ENCODE measurements at regions not wholly inside any gene's neighbourhood (a gene's known extent, or its start where the extent isn't known, plus 50 kb on each side); places are given as distances from the start of the nearest gene placed in this dataset.
A peak's percentile ranks its signal among the peaks of the same experiment; 100 is the strongest.

DNA sequence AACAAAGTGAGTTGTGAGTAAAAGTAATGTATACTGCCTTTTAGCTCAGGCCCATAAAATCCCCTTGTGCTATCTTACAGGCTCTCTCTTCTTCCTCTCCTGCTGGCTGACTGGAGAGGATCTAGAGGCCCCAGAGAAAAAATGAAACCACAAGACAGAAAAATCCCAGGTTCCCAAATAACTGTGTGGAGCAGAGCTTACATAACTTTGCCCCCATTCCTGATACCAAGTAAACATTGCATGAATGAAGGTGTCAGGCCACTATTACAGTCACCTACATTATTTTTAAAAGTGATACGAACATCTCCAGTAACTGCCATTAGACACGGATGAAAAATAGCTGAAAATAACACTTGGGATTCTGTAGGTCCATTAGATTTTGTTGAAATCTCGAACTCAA lies 386.0 kb upstream of the NR5A2 start:
- TF ChIP-seq, protein P1, sequence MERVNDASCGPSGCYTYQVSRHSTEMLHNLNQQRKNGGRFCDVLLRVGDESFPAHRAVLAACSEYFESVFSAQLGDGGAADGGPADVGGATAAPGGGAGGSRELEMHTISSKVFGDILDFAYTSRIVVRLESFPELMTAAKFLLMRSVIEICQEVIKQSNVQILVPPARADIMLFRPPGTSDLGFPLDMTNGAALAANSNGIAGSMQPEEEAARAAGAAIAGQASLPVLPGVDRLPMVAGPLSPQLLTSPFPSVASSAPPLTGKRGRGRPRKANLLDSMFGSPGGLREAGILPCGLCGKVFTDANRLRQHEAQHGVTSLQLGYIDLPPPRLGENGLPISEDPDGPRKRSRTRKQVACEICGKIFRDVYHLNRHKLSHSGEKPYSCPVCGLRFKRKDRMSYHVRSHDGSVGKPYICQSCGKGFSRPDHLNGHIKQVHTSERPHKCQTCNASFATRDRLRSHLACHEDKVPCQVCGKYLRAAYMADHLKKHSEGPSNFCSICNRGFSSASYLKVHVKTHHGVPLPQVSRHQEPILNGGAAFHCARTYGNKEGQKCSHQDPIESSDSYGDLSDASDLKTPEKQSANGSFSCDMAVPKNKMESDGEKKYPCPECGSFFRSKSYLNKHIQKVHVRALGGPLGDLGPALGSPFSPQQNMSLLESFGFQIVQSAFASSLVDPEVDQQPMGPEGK (CRISPR knock-in tag; IDR thresholded peaks at IDR 0.05; ENCODE audit: borderline replicate concordance) = no peak
- TF ChIP-seq ZNF70 (CRISPR knock-in tag; IDR thresholded peaks at IDR 0.05) = no peak
- no peak for TF ChIP-seq GLIS3 (CRISPR knock-in tag; IDR thresholded peaks at IDR 0.05)
- no peak for TF ChIP-seq TCF4 (CRISPR knock-in tag; IDR thresholded peaks at IDR 0.05; ENCODE audit: borderline replicate concordance)
- no peak for TF ChIP-seq TOX (CRISPR knock-in tag; IDR thresholded peaks at IDR 0.05; ENCODE audit: borderline replicate concordance)
- TF ChIP-seq, protein P2, sequence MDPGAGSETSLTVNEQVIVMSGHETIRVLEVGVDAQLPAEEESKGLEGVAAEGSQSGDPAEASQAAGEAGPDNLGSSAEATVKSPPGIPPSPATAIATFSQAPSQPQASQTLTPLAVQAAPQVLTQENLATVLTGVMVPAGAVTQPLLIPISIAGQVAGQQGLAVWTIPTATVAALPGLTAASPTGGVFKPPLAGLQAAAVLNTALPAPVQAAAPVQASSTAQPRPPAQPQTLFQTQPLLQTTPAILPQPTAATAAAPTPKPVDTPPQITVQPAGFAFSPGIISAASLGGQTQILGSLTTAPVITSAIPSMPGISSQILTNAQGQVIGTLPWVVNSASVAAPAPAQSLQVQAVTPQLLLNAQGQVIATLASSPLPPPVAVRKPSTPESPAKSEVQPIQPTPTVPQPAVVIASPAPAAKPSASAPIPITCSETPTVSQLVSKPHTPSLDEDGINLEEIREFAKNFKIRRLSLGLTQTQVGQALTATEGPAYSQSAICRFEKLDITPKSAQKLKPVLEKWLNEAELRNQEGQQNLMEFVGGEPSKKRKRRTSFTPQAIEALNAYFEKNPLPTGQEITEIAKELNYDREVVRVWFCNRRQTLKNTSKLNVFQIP (CRISPR knock-in tag; IDR thresholded peaks at IDR 0.05; ENCODE audit: borderline replicate concordance, low read depth) = no peak
- TF ChIP-seq ZFP3 (CRISPR knock-in tag; IDR thresholded peaks at IDR 0.05) = no peak
- TF ChIP-seq RARB (CRISPR knock-in tag; IDR thresholded peaks at IDR 0.05) = no peak
- no peak for ATAC-seq

DNA sequence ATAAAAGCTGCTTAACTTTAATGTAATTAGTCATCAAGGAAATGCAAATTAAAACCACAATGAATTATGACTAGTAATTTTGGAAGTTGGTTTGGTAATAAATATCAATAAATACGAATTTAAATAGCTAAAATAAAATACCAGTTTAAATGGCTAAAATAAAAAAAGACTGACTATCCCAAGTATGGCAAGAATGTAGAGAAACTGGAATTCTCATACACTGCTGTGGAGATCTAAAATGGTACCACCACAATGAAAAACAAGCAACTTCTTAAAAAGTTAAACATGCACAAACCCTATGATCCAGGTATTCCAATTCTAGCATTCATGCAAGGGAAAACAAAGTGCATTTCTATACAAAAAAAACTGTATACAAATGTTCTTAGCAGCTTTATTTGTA lies 382.6 kb upstream of the NR5A2 start:
- TF ChIP-seq, protein P3, sequence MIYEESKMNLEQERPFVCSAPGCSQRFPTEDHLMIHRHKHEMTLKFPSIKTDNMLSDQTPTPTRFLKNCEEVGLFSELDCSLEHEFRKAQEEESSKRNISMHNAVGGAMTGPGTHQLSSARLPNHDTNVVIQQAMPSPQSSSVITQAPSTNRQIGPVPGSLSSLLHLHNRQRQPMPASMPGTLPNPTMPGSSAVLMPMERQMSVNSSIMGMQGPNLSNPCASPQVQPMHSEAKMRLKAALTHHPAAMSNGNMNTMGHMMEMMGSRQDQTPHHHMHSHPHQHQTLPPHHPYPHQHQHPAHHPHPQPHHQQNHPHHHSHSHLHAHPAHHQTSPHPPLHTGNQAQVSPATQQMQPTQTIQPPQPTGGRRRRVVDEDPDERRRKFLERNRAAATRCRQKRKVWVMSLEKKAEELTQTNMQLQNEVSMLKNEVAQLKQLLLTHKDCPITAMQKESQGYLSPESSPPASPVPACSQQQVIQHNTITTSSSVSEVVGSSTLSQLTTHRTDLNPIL (CRISPR knock-in tag; IDR thresholded peaks at IDR 0.05; ENCODE audit: low read depth) = no peak
- no peak for TF ChIP-seq TOX (CRISPR knock-in tag; IDR thresholded peaks at IDR 0.05; ENCODE audit: borderline replicate concordance)
- no peak for TF ChIP-seq RARB (CRISPR knock-in tag; IDR thresholded peaks at IDR 0.05)
- no peak for TF ChIP-seq ZFP3 (CRISPR knock-in tag; IDR thresholded peaks at IDR 0.05)
- ATAC-seq = no peak

DNA sequence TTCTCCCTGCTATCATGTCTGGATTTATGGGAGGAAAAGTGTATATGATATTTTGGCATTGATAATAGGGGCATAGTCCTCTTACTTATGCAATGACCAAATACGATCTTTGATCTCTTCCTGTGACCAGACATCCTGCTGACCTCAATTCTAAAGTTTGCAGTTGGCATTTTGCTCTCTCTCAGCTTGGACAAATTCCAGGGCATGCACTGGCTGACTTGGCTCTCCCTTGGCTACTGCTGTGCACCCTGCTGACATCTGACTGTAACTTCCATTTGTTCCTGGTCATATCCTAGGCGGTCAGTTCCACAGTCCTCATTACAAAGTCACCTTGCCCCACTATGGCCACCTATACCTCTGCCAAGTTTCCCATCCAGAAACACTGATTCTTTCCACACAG lies 380.7 kb upstream of the NR5A2 start:
- no peak for ATAC-seq
- TF ChIP-seq GLIS3 (CRISPR knock-in tag; IDR thresholded peaks at IDR 0.05) = no peak

DNA sequence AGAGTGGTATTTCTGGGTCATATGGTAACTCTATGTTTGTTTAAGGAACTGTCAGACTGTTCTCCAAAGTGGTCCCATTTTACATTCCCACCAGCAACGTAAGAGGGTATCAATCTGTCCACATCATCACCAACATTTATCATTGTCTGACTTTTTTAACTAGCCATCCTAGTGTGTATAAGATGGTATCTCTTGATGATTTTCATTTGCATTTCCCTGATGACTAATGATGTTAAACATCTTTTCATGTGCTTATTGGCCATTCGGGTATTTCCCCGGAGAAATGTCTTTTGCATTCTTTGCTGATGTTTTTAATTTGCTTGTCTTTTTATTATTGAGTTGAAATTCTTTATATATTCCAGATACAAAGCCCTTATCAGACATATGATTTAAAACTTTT lies 370.1 kb upstream of the NR5A2 start:
- no peak for ATAC-seq
- TF ChIP-seq ZFP3 (CRISPR knock-in tag; IDR thresholded peaks at IDR 0.05) = no peak
- no peak for TF ChIP-seq CSDC2 (CRISPR knock-in tag; IDR thresholded peaks at IDR 0.05)
- TF ChIP-seq, protein P4, sequence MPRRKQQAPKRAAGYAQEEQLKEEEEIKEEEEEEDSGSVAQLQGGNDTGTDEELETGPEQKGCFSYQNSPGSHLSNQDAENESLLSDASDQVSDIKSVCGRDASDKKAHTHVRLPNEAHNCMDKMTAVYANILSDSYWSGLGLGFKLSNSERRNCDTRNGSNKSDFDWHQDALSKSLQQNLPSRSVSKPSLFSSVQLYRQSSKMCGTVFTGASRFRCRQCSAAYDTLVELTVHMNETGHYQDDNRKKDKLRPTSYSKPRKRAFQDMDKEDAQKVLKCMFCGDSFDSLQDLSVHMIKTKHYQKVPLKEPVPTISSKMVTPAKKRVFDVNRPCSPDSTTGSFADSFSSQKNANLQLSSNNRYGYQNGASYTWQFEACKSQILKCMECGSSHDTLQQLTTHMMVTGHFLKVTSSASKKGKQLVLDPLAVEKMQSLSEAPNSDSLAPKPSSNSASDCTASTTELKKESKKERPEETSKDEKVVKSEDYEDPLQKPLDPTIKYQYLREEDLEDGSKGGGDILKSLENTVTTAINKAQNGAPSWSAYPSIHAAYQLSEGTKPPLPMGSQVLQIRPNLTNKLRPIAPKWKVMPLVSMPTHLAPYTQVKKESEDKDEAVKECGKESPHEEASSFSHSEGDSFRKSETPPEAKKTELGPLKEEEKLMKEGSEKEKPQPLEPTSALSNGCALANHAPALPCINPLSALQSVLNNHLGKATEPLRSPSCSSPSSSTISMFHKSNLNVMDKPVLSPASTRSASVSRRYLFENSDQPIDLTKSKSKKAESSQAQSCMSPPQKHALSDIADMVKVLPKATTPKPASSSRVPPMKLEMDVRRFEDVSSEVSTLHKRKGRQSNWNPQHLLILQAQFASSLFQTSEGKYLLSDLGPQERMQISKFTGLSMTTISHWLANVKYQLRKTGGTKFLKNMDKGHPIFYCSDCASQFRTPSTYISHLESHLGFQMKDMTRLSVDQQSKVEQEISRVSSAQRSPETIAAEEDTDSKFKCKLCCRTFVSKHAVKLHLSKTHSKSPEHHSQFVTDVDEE (CRISPR knock-in tag; IDR thresholded peaks at IDR 0.05) = no peak
- TF ChIP-seq ISL1 (CRISPR knock-in tag; IDR thresholded peaks at IDR 0.05) = no peak
- TF ChIP-seq, protein P2 (CRISPR knock-in tag; IDR thresholded peaks at IDR 0.05; ENCODE audit: borderline replicate concordance, low read depth) = no peak
- no peak for TF ChIP-seq ZNF8 (CRISPR knock-in tag; IDR thresholded peaks at IDR 0.05)
- no peak for TF ChIP-seq GLIS3 (CRISPR knock-in tag; IDR thresholded peaks at IDR 0.05)
- no peak for TF ChIP-seq ZNF70 (CRISPR knock-in tag; IDR thresholded peaks at IDR 0.05)

DNA sequence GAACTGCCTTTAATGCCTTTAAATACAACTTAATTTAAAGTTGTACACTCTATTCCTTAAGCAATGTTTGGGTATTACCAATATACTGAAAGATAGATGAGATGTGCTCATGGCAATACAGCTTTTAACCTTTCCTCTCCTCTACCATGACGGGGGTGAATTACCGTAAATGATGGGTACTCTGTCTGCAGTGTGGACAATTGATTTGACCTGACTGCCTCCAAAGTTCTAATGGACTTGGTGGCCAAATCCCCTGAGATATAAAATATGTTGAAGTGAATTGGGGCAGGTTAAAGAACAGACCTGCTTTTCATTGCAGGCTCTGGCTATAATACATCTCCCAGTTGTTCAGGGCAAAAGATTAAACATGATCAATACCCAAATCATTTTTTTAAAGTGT lies 367.4 kb upstream of the NR5A2 start:
- ATAC-seq = no peak

DNA sequence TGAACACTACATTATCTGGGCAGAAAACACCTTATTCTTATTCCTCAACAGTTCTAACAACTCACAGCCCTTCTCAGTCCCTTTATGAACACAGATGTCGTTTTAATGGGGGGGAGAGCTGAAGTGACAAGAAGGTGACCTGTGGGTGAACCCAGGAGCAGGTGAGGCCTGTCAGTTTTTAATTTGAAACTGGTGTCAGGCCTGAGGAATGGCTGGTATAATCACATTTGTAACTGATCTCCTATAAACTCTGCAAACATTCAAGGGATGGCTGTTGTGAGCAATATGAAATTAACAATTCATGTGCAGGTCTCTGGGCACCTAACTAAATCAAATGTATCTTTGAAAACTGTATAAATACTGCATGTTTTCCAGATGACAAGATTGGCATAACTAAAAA lies 362.1 kb upstream of the NR5A2 start:
- ATAC-seq = no peak
- TF ChIP-seq, protein P4 (CRISPR knock-in tag; IDR thresholded peaks at IDR 0.05) = peak; percentile 43; the same call in 1 of the 2 replicates
- TF ChIP-seq PPARA (CRISPR knock-in tag; IDR thresholded peaks at IDR 0.05; ENCODE audit: borderline replicate concordance) (no peak), TCF4 (CRISPR knock-in tag; IDR thresholded peaks at IDR 0.05; ENCODE audit: borderline replicate concordance) (peak; percentile 62; the same call in 1 of the 2 replicates)

More for the DNA sequence above, 367.4 kb upstream of the NR5A2 start:
- TF ChIP-seq ZC3H10 (CRISPR knock-in tag; IDR thresholded peaks at IDR 0.05) = no peak
